ENCODE measurements at regions not wholly inside any gene's neighbourhood (a gene's known extent, or its start where the extent isn't known, plus 50 kb on each side); places are given as distances from the start of the nearest gene placed in this dataset.

DNA sequence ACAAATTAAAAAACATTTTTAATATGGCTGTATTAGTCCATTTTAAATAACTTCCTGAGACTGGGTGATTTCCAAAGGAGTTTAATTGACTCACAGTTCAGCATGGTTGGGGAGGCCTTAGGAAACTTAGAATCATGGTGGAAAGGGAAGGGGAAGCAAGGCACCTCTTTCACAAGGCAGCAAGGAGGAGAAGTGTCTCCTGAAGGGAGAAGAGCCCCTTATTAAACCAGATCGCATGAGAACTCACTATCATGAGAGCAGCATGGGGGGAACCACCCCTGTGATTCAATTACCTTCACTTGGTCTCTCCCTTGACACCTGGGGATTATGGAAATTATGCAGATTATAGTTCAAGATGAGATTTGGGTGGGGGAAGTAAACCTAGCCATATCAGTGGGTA lies 488.6 kb downstream of the ETS1 start:
- Histone ChIP-seq H2BK120ac (ENCODE audit: low read depth, low read length) (no peak overlapping the region), H2AK9ac (replicated peaks; ENCODE audit: low read depth, low read length, poor library complexity) (no peak overlapping the region), H3K36me3 (ENCODE audit: control insufficient read depth, insufficient read depth, low read length) (no peaks in the 10 kb centered on the region), H3K9me3 (ENCODE audit: control insufficient read depth, insufficient read depth, low read length) (no peaks in the 10 kb centered on the region), H3K4ac (ENCODE audit: low read depth, low read length) (no peak overlapping the region), H2BK15ac (ENCODE audit: low read depth, low read length) (no peak overlapping the region), H3K4me3 (ENCODE audit: insufficient read depth, low read depth, low read length) (no peak overlapping the region), H3K27me3 (ENCODE audit: control insufficient read depth, insufficient read depth, low read length) (peaks cover 5% of the 10 kb centered on the region; the same call in 1 of the 2 replicates), H4K91ac (ENCODE audit: insufficient read depth, low read depth, low read length) (no peak overlapping the region), H3K9me1 (ENCODE audit: insufficient read depth, low read length) (peaks cover 4% of the 10 kb centered on the region; the same call in 1 of the 2 replicates), H3K27ac (ENCODE audit: insufficient read depth, low read length) (no peak overlapping the region), H3K9ac (ENCODE audit: low read depth, low read length) (no peak overlapping the region), H2AFZ (replicated peaks; ENCODE audit: low read length, poor library complexity) (no peak overlapping the region), H3K14ac (replicated peaks; ENCODE audit: low read depth, low read length) (no peak overlapping the region), H3K18ac (ENCODE audit: low read depth, low read length) (no peak overlapping the region), H2BK20ac (ENCODE audit: low read depth, low read length) (no peak overlapping the region), H2BK5ac (ENCODE audit: low read depth, low read length, poor library complexity, severe bottlenecking) (no peak overlapping the region), H2AK5ac (ENCODE audit: low read depth, low read length) (no peak overlapping the region), H3K56ac (ENCODE audit: extremely low read depth, insufficient read depth, low read length) (no peak overlapping the region), H3K23ac (ENCODE audit: low read depth, low read length) (no peak overlapping the region), H3K4me1 (ENCODE audit: control insufficient read depth, insufficient read depth, low read length) (no peaks in the 10 kb centered on the region), H4K5ac (ENCODE audit: low read depth, low read length) (no peak overlapping the region), H3K4me2 (ENCODE audit: low read depth, low read length) (no peak overlapping the region), H4K20me1 (ENCODE audit: insufficient read depth, low read length) (no peaks in the 10 kb centered on the region), H3K79me1 (ENCODE audit: low read depth in 1 of 2, low read length in 2 of 2) (no peaks in the 10 kb centered on the region), H4K8ac (ENCODE audit: low read depth in 2 of 2, low read length in 2 of 2) (no peak overlapping the region)
- dilution Hi-C loops (cut with HindIII; ENCODE audit: low sequenced_read_pairs, unreplicated experiment), result no loop called here
- DNase-seq, result no peak
- no CpG with 5 or more reads among the region's 1 CpG for WGBS, 2 experiments (ENCODE audit: extremely low coverage in 2 of 2, insufficient read length in 1 of 2)
- CTCF ChIA-PET, result no interaction called here
- TF ChIP-seq CEBPB (IDR thresholded peaks at IDR 0.05; ENCODE audit: low read depth, low read length), result no peak
- no peak for TF ChIP-seq NFE2L2 (IDR thresholded peaks at IDR 0.05; ENCODE audit: low read depth, low read length)
- TF ChIP-seq, protein P1, sequence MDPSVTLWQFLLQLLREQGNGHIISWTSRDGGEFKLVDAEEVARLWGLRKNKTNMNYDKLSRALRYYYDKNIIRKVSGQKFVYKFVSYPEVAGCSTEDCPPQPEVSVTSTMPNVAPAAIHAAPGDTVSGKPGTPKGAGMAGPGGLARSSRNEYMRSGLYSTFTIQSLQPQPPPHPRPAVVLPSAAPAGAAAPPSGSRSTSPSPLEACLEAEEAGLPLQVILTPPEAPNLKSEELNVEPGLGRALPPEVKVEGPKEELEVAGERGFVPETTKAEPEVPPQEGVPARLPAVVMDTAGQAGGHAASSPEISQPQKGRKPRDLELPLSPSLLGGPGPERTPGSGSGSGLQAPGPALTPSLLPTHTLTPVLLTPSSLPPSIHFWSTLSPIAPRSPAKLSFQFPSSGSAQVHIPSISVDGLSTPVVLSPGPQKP (IDR thresholded peaks at IDR 0.05; ENCODE audit: borderline replicate concordance, low read depth, low read length), result no peak
- POLR2A ChIA-PET (ENCODE audit: unreplicated experiment), result no interaction called here
- in situ Hi-C loops (cut with MboI; ENCODE audit: low sequenced_read_pairs), result no loop called here
- intact Hi-C loops (cut with micrococcal nuclease), result no loop called here
- BruUV-seq (replicated peaks), result no TSS peak
- no peak for ATAC-seq (ENCODE audit: low read depth)
